VCaP (cell line): ENCODE measurements at regions not wholly inside any gene's neighbourhood (a gene's known extent, or its start where the extent isn't known, plus 50 kb on each side); places are given as distances from the start of the nearest gene placed in this dataset.

Experiments used
- H3K27ac ChIP-seq: fragments of 450-650 bp; 2 replicates; pipeline ENCODE4 v1.5.1; 2017
- TF ChIP-seq, protein P1 (sequence below): fragments of 450-650 bp; conservative IDR thresholded peaks from 2 replicates; pipeline ENCODE4 v1.5.1; 2017; ENCODE audit warnings: mild to moderate bottlenecking, moderate library complexity

GRCh38 chr5:2011481-2012411 is 129.0 kb upstream of the IRX4 start:
- no peak overlapping the region for H3K27ac ChIP-seq
- TF ChIP-seq, protein P1, sequence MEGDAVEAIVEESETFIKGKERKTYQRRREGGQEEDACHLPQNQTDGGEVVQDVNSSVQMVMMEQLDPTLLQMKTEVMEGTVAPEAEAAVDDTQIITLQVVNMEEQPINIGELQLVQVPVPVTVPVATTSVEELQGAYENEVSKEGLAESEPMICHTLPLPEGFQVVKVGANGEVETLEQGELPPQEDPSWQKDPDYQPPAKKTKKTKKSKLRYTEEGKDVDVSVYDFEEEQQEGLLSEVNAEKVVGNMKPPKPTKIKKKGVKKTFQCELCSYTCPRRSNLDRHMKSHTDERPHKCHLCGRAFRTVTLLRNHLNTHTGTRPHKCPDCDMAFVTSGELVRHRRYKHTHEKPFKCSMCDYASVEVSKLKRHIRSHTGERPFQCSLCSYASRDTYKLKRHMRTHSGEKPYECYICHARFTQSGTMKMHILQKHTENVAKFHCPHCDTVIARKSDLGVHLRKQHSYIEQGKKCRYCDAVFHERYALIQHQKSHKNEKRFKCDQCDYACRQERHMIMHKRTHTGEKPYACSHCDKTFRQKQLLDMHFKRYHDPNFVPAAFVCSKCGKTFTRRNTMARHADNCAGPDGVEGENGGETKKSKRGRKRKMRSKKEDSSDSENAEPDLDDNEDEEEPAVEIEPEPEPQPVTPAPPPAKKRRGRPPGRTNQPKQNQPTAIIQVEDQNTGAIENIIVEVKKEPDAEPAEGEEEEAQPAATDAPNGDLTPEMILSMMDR = no peak

DNA sequence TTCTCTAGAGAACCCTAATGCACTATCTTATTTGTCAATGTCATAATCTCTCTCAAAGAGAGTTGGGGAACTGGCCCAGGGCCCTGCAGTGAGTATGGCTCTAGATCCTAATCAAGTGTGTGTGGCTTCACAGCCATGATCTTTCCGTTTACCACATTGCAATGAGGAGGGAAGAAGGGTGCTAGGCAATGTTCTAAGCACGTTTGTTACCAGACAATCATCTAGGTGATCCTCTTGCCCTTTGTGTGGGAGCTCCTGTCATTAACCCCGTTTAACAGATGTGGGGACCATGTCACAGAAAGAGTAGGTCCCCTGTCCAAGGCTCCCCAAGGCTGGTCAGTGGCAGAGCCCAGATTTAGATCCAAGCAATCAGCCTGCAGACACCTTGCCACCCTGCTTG is 128.2 kb upstream of the IRX4 start:
- H3K27ac ChIP-seq = no peak overlapping the region
- TF ChIP-seq, protein P1 = no peak

DNA sequence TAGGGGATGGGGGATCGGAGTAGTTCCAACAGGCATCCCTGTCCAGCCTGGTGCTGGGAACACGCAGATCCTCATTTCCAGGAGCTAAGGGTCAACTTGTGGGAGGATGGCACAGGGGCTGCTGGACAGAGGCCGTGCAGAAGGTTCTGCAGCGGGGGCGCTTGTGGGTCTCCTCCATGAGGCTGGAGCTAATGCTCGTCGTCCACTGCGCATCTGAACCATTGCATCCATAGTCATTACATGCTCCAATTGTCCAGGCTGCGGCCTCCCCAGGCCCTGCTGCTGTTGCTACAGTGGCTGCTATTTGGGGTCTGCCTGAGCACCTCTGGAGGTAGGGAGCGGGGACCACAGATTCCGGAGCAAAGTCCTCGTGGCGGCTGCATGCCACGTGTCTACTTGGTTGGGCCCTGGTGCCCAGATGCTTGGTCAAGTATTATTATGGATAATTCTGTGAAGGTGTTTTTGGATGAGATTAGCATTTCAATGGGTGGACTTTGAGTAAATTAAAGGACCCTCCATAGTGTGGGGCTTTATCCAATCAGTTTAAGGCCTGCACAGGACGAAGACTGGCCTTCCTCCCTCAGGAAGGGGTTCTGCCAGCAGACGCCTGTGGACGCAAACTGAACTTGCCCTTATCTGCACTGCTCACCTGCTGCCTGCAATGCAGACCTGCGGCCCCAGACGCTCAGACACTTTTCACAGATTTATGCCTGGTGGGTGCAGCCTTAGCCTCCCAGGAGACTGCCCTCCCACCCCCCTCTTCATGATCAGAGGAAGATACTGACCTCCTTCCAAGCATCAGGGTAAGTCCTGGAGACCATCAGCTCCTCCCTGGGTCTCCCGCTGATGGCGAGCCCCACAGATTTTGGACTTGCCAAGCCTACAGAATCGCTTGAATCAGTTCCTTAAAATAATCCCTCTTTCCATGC is 127.5 kb upstream of the IRX4 start:
- TF ChIP-seq, protein P1 = no peak
- H3K27ac ChIP-seq = no peak overlapping the region

- no peak overlapping the region for H3K27ac ChIP-seq
- TF ChIP-seq, protein P1 = no peak
These were observed 126.3 kb upstream of the IRX4 start for GRCh38 chr5:2008851-2009629.

GRCh38 chr5:2007878-2008501 is 125.3 kb upstream of the IRX4 start:
- no peak overlapping the region for H3K27ac ChIP-seq
- TF ChIP-seq, protein P1 = no peak

- no peak overlapping the region for H3K27ac ChIP-seq
- TF ChIP-seq, protein P1 = no peak
These were observed 124.8 kb upstream of the IRX4 start for GRCh38 chr5:2007496-2007877.
